Trophoblast cell (in vitro differentiated cells and primary cell): ENCODE measurements at regions not wholly inside any gene's neighbourhood (a gene's known extent, or its start where the extent isn't known, plus 50 kb on each side); places are given as distances from the start of the nearest gene placed in this dataset.
A peak's percentile ranks its signal among the peaks of the same experiment; 100 is the strongest.

Experiments
- DNase-seq, 2 donors: peaks; one replicate each; pipeline ENCODE4 v3.0.0-alpha.2; 2016
- H2AFZ ChIP-seq: 2 replicates; pipeline ENCODE4 v1.6.1; 2013; ENCODE audit warnings: low read length, moderate library complexity, mild to moderate bottlenecking; ENCODE audit not compliant: insufficient read depth, poor library complexity
- H2AK5ac ChIP-seq: 2 replicates; pipeline ENCODE4 v1.6.1; 2013; ENCODE audit warnings: mild to moderate bottlenecking, low read length
- H2BK120ac ChIP-seq: 2 replicates; pipeline ENCODE4 v1.6.1; 2013; ENCODE audit warnings: low read length, mild to moderate bottlenecking, moderate library complexity; ENCODE audit not compliant: insufficient read depth, poor library complexity
- H2BK12ac ChIP-seq: 2 replicates; pipeline ENCODE4 v1.6.1; 2013; ENCODE audit warnings: mild to moderate bottlenecking, low read length, moderate library complexity
- H2BK5ac ChIP-seq: 2 replicates; pipeline ENCODE4 v1.6.1; 2013; ENCODE audit warnings: low read length, low read depth, moderate library complexity, mild to moderate bottlenecking; ENCODE audit not compliant: poor library complexity
- H3K14ac ChIP-seq: 2 replicates; pipeline ENCODE4 v1.6.1; 2013; ENCODE audit warnings: mild to moderate bottlenecking, low read length
- H3K18ac ChIP-seq: 2 replicates; pipeline ENCODE4 v1.6.1; 2013; ENCODE audit warnings: mild to moderate bottlenecking, low read length
- H3K23ac ChIP-seq: 2 replicates; pipeline ENCODE4 v1.6.1; 2013; ENCODE audit warnings: low read length
- H3K27ac ChIP-seq: 2 replicates; pipeline ENCODE4 v1.5.1; 2013; ENCODE audit warnings: low read depth, mild to moderate bottlenecking, inconsistent platforms, low read length, moderate library complexity
- H3K27me3 ChIP-seq: 2 replicates; pipeline ENCODE4 v1.6.1; 2013; ENCODE audit warnings: inconsistent platforms, mild to moderate bottlenecking, low read length, moderate library complexity; ENCODE audit not compliant: insufficient read depth
- H3K36me3 ChIP-seq, 2 experiments: 1 replicate in 1 of 2; 2 replicates in 1 of 2; pipeline ENCODE4 v1.6.1; 2013; ENCODE audit warnings: low read length in 2 of 2, mild to moderate bottlenecking in 2 of 2, moderate library complexity in 1 of 2; ENCODE audit not compliant: insufficient read depth in 2 of 2, control insufficient read depth in 1 of 2
- H3K4ac ChIP-seq: 2 replicates; pipeline ENCODE4 v1.6.1; 2013; ENCODE audit warnings: low read depth, mild to moderate bottlenecking, low read length, moderate library complexity
- H3K4me1 ChIP-seq, 2 experiments: 1 replicate in 1 of 2; 2 replicates in 1 of 2; pipeline ENCODE4 v1.6.1; 2013; ENCODE audit warnings: low read length in 2 of 2, mild to moderate bottlenecking in 2 of 2, moderate library complexity in 1 of 2; ENCODE audit not compliant: insufficient read depth in 2 of 2, control insufficient read depth in 1 of 2
- H3K4me2 ChIP-seq: 2 replicates; pipeline ENCODE4 v1.6.1; 2013; ENCODE audit warnings: inconsistent platforms, mild to moderate bottlenecking, low read length, moderate library complexity
- H3K4me3 ChIP-seq: 2 replicates; pipeline ENCODE4 v1.5.1; 2013; ENCODE audit warnings: mild to moderate bottlenecking, low read depth, low read length, inconsistent platforms
- H3K79me1 ChIP-seq: one replicate; pipeline ENCODE4 v1.6.1; 2013; ENCODE audit warnings: low read length
- H3K79me2 ChIP-seq: 2 replicates; pipeline ENCODE4 v1.6.1; 2013; ENCODE audit warnings: low read length, mild to moderate bottlenecking; ENCODE audit not compliant: control insufficient read depth, insufficient read depth, poor library complexity
- H3K9ac ChIP-seq: 2 replicates; pipeline ENCODE4 v1.6.1; 2013; ENCODE audit warnings: mild to moderate bottlenecking, low read length
- H3K9me3 ChIP-seq: 2 replicates; pipeline ENCODE4 v1.6.1; 2013; ENCODE audit warnings: low read depth, mild to moderate bottlenecking, control low read depth, inconsistent platforms, low read length; ENCODE audit not compliant: insufficient read depth
- H4K12ac ChIP-seq: 2 replicates; pipeline ENCODE4 v1.6.1; 2013; ENCODE audit warnings: low read depth, mild to moderate bottlenecking, low read length, moderate library complexity
- H4K8ac ChIP-seq: 2 replicates; pipeline ENCODE4 v1.6.1; 2013; ENCODE audit warnings: low read depth, mild to moderate bottlenecking, low read length, moderate library complexity
- H4K91ac ChIP-seq: one replicate; pipeline ENCODE4 v1.6.1; 2013; ENCODE audit warnings: low read depth, mild to moderate bottlenecking, low read length, moderate library complexity
- WGBS: extraction: QIAGEN DNeasy Blood & Tissue Kit; methylation state at CpG from one replicate; pipeline ENCODE4 v1.1.7; 2013; ENCODE audit warnings: missing lambda C conversion rate; ENCODE audit not compliant: insufficient read length, insufficient coverage; ENCODE audit errors: extremely low coverage; 5-methylcytosine and 5-hydroxymethylcytosine counted together

GRCh38 chr2:44060990-44061389 is 65.2 kb upstream of the LRPPRC start:
- Histone ChIP-seq H3K4me1 (peaks cover 0 to under 1% of the 10 kb centered on the region in 2 experiments), H2BK12ac (no peak overlapping the region), H2AK5ac (no peak overlapping the region), H2BK5ac (no peak overlapping the region), H2BK120ac (no peak overlapping the region), H4K8ac (no peak overlapping the region), H3K9me3 (peaks cover 14% of the 10 kb centered on the region), H4K12ac (no peak overlapping the region), H3K4me3 (no peak overlapping the region), H3K23ac (no peak overlapping the region), H3K79me2 (no peaks in the 10 kb centered on the region), H2AFZ (no peak overlapping the region), H3K36me3 (no peaks in the 10 kb centered on the region), H3K18ac (no peak overlapping the region), H3K14ac (no peak overlapping the region), H3K4me2 (no peak overlapping the region), H3K79me1 (no peaks in the 10 kb centered on the region), H3K4ac (no peak overlapping the region), H4K91ac (no peak overlapping the region), H3K9ac (no peak overlapping the region), H3K27ac (no peak overlapping the region), H3K27me3 (no peaks in the 10 kb centered on the region)
- no peak for DNase-seq
- no CpG with 5 or more reads among the region's 1 CpG for WGBS

GRCh38 chr2:44061469-44061868 is 65.7 kb upstream of the LRPPRC start:
- Histone ChIP-seq H3K27me3 (no peaks in the 10 kb centered on the region), H3K79me1 (no peaks in the 10 kb centered on the region), H3K4ac (no peak overlapping the region), H3K4me1 (no peaks in the 10 kb centered on the region), H4K91ac (no peak overlapping the region), H4K12ac (no peak overlapping the region), H3K27ac (peak overlapping the region; percentile 45), H2BK5ac (peak overlapping the region; percentile 29), H3K79me2 (no peaks in the 10 kb centered on the region), H2AK5ac (no peak overlapping the region), H3K14ac (no peak overlapping the region), H4K8ac (no peak overlapping the region), H3K4me2 (no peak overlapping the region), H3K4me3 (no peak overlapping the region), H3K23ac (no peak overlapping the region), H3K9ac (no peak overlapping the region), H3K9me3 (peaks cover 14% of the 10 kb centered on the region), H2BK12ac (no peak overlapping the region), H3K18ac (no peak overlapping the region), H2AFZ (no peak overlapping the region), H2BK120ac (no peak overlapping the region), H3K36me3 (no peaks in the 10 kb centered on the region)
- no peak for DNase-seq
- WGBS = no CpG with 5 or more reads among the region's 15 CpGs

- no peaks in the 10 kb centered on the region for H3K4me1 ChIP-seq
- H4K91ac ChIP-seq = no peak overlapping the region
- WGBS = no CpG with 5 or more reads among the region's 7 CpGs
- H2AK5ac ChIP-seq = no peak overlapping the region
- H4K8ac ChIP-seq = no peak overlapping the region
- no peak overlapping the region for H2AFZ ChIP-seq
- H2BK120ac ChIP-seq = no peak overlapping the region
- H4K12ac ChIP-seq = no peak overlapping the region
- no peak overlapping the region for H3K4me2 ChIP-seq
- no peak overlapping the region for H3K23ac ChIP-seq
- H3K79me1 ChIP-seq = no peaks in the 10 kb centered on the region
- no peak overlapping the region for H2BK12ac ChIP-seq
- DNase-seq = peak; percentile 75 to 96
- H3K9ac ChIP-seq = no peak overlapping the region
- peaks cover 14% of the 10 kb centered on the region for H3K9me3 ChIP-seq
- H2BK5ac ChIP-seq = no peak overlapping the region
- no peak overlapping the region for H3K27ac ChIP-seq
- no peaks in the 10 kb centered on the region for H3K27me3 ChIP-seq
- no peak overlapping the region for H3K4ac ChIP-seq
- no peak overlapping the region for H3K18ac ChIP-seq
- H3K36me3 ChIP-seq = no peaks in the 10 kb centered on the region
- H3K14ac ChIP-seq = no peak overlapping the region
- H3K4me3 ChIP-seq = no peak overlapping the region
- H3K79me2 ChIP-seq = no peaks in the 10 kb centered on the region
Measured at GRCh38 chr2:44061876-44062275, 66.1 kb upstream of the LRPPRC start.

GRCh38 chr2:44063033-44063432 is 67.2 kb upstream of the LRPPRC start:
- Histone ChIP-seq H4K8ac (no peak overlapping the region), H2AFZ (no peak overlapping the region), H3K79me2 (no peaks in the 10 kb centered on the region), H4K91ac (no peak overlapping the region), H2BK5ac (no peak overlapping the region), H3K14ac (no peak overlapping the region), H2AK5ac (no peak overlapping the region), H3K23ac (no peak overlapping the region), H3K4me3 (no peak overlapping the region), H4K12ac (no peak overlapping the region), H2BK12ac (no peak overlapping the region), H3K9me3 (peaks cover 14% of the 10 kb centered on the region), H2BK120ac (no peak overlapping the region), H3K27me3 (no peaks in the 10 kb centered on the region), H3K36me3 (no peaks in the 10 kb centered on the region), H3K27ac (no peak overlapping the region), H3K4me1 (no peaks in the 10 kb centered on the region), H3K4ac (no peak overlapping the region), H3K4me2 (no peak overlapping the region), H3K18ac (no peak overlapping the region), H3K9ac (no peak overlapping the region), H3K79me1 (no peaks in the 10 kb centered on the region)
- no CpG with 5 or more reads among the region's 4 CpGs for WGBS
- no peak for DNase-seq
